Smooth muscle cell (in vitro differentiated cells): ENCODE measurements at regions not wholly inside any gene's neighbourhood (a gene's known extent, or its start where the extent isn't known, plus 50 kb on each side); places are given as distances from the start of the nearest gene placed in this dataset.

Source experiments
- DNase-seq: peaks from one replicate; lab custom pipeline; 2025; ENCODE audit not compliant: unreplicated experiment; lab: John Stamatoyannopoulos, UW
- H2AFZ ChIP-seq: fragments of 200-600 bp; sonication (generic); 2 replicates; pipeline ENCODE4 v1.6.0; 2016; ENCODE audit warnings: antibody characterized with exemption, low read depth, mild to moderate bottlenecking
- H3F3A ChIP-seq: fragments of 200-600 bp; sonication (generic); 2 replicates; pipeline ENCODE4 v1.6.0; 2017; ENCODE audit warnings: antibody characterized with exemption, low read depth
- H3K27ac ChIP-seq: fragments of 200-600 bp; sonication (generic); 2 replicates; pipeline ENCODE4 v1.5.1; 2016; ENCODE audit warnings: low read depth, mild to moderate bottlenecking
- H3K27me3 ChIP-seq: fragments of 200-600 bp; sonication (generic); 2 replicates; pipeline ENCODE4 v1.6.1; 2016; ENCODE audit warnings: low read depth, mild to moderate bottlenecking
- H3K36me3 ChIP-seq: fragments of 200-600 bp; sonication (generic); 2 replicates; pipeline ENCODE4 v1.5.1; 2016; ENCODE audit warnings: low read depth
- H3K4me1 ChIP-seq: fragments of 200-600 bp; sonication (generic); 2 replicates; pipeline ENCODE4 v1.5.1; 2016; ENCODE audit warnings: low read depth
- H3K4me2 ChIP-seq: fragments of 200-600 bp; sonication (generic); 2 replicates; pipeline ENCODE4 v1.6.0; 2016; ENCODE audit warnings: mild to moderate bottlenecking
- H3K4me3 ChIP-seq: fragments of 200-600 bp; sonication (generic); 2 replicates; pipeline ENCODE4 v1.5.1; 2016; ENCODE audit warnings: mild to moderate bottlenecking
- H3K79me2 ChIP-seq: fragments of 200-600 bp; sonication (generic); 2 replicates; pipeline ENCODE4 v1.6.0; 2016; ENCODE audit warnings: low read depth, mild to moderate bottlenecking
- H3K9ac ChIP-seq: fragments of 200-600 bp; sonication (generic); 2 replicates; pipeline ENCODE4 v1.6.0; 2016; ENCODE audit warnings: low read depth
- H3K9me3 ChIP-seq: fragments of 200-600 bp; sonication (generic); replicated peaks from 2 replicates; pipeline ENCODE4 v1.5.1; 2016; ENCODE audit warnings: low read depth
- H4K20me1 ChIP-seq: fragments of 200-600 bp; sonication (generic); 2 replicates; pipeline ENCODE4 v1.6.0; 2016; ENCODE audit warnings: low read depth
- WGBS: methylation state at CpG from one replicate; pipeline ENCODE4 v1.1.7; 2016; ENCODE audit warnings: low lambda C conversion rate; 5-methylcytosine and 5-hydroxymethylcytosine counted together
- TF ChIP-seq, protein P1 (sequence below): fragments of 200-600 bp; sonication (generic); IDR thresholded peaks from 2 replicates; pipeline ENCODE4 v1.5.1; 2017; ENCODE audit warnings: borderline replicate concordance, mild to moderate bottlenecking, antibody characterized with exemption; ENCODE audit not compliant: insufficient read depth, poor library complexity, severe bottlenecking

DNA sequence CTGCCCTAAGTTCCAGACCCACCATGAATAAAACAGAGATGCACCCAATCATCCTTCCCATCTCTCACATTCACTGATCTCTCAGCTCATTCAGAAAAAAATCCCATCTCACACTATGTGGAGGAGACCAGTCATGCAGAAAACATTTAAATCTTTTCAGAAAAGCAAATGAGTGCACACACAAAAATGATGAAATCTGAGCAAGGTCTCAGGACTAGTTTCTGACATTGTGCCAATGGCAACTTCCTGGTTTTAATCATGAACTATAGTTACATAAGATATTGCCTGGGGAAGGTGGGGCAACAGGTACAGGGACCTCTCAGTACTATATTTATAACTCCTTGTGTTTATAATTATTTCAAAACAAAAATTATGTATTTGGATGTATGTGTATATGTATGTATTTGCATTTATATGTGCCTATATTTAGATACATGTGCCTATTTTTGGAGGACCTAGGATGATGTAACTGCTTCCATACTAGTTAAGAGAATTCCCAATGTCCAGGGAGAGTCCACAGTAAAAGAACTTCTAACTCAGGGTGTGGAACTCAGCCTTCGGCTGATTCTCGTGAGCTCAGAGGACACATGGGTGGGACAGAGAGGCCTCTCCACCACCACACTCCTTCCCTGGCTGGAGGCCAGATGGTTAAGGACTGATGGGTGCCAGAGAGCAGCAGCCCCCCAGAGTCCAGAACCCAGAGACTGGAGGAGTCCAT is 71.7 kb upstream of the MAP3K4 start:
- Histone ChIP-seq H2AFZ (no peak overlapping the region), H3K9ac (no peak overlapping the region), H4K20me1 (no peaks in the 10 kb centered on the region), H3K4me1 (no peaks in the 10 kb centered on the region), H3K27ac (no peak overlapping the region), H3K79me2 (no peaks in the 10 kb centered on the region), H3K27me3 (no peaks in the 10 kb centered on the region), H3K9me3 (no peaks in the 10 kb centered on the region), H3K36me3 (no peaks in the 10 kb centered on the region), H3K4me2 (no peak overlapping the region), H3F3A (no peaks in the 10 kb centered on the region), H3K4me3 (no peak overlapping the region)
- TF ChIP-seq, protein P1, sequence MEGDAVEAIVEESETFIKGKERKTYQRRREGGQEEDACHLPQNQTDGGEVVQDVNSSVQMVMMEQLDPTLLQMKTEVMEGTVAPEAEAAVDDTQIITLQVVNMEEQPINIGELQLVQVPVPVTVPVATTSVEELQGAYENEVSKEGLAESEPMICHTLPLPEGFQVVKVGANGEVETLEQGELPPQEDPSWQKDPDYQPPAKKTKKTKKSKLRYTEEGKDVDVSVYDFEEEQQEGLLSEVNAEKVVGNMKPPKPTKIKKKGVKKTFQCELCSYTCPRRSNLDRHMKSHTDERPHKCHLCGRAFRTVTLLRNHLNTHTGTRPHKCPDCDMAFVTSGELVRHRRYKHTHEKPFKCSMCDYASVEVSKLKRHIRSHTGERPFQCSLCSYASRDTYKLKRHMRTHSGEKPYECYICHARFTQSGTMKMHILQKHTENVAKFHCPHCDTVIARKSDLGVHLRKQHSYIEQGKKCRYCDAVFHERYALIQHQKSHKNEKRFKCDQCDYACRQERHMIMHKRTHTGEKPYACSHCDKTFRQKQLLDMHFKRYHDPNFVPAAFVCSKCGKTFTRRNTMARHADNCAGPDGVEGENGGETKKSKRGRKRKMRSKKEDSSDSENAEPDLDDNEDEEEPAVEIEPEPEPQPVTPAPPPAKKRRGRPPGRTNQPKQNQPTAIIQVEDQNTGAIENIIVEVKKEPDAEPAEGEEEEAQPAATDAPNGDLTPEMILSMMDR, result no peak
- DNase-seq, result no peak
- WGBS, result 100% methylated on average over 2 of the region's 2 CpGs

DNA sequence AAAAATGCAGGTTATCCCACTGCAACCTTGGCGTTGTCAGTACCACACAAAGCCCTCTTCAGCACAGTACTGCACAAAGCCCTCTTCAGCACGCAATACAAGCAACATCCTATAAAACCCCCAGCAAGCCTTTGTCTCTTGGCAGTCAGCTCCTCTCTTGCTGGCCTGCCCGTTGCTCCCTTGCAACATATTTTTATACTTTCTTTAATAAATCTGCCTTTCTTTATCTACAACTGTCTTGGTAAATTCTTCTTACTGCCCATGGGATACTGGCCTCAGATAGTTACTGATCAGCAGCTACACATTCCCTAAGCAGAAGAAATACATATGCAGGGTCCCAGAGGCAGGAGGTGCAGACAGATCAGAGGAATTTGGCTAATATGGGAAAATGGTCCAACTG is 70.5 kb upstream of the MAP3K4 start:
- no peaks in the 10 kb centered on the region for H3K4me1 ChIP-seq
- H3F3A ChIP-seq, result no peaks in the 10 kb centered on the region
- no peak overlapping the region for H2AFZ ChIP-seq
- no peak overlapping the region for H3K27ac ChIP-seq
- H3K27me3 ChIP-seq, result no peaks in the 10 kb centered on the region
- H4K20me1 ChIP-seq, result no peaks in the 10 kb centered on the region
- DNase-seq, result no peak
- no peak overlapping the region for H3K9ac ChIP-seq
- no peaks in the 10 kb centered on the region for H3K36me3 ChIP-seq
- TF ChIP-seq, protein P1, result no peak
- H3K9me3 ChIP-seq, result no peaks in the 10 kb centered on the region
- H3K79me2 ChIP-seq, result no peaks in the 10 kb centered on the region
- H3K4me2 ChIP-seq, result no peak overlapping the region
- 93% methylated on average over 3 of the region's 3 CpGs for whole genome bisulfite sequencing
- no peak overlapping the region for H3K4me3 ChIP-seq

DNA sequence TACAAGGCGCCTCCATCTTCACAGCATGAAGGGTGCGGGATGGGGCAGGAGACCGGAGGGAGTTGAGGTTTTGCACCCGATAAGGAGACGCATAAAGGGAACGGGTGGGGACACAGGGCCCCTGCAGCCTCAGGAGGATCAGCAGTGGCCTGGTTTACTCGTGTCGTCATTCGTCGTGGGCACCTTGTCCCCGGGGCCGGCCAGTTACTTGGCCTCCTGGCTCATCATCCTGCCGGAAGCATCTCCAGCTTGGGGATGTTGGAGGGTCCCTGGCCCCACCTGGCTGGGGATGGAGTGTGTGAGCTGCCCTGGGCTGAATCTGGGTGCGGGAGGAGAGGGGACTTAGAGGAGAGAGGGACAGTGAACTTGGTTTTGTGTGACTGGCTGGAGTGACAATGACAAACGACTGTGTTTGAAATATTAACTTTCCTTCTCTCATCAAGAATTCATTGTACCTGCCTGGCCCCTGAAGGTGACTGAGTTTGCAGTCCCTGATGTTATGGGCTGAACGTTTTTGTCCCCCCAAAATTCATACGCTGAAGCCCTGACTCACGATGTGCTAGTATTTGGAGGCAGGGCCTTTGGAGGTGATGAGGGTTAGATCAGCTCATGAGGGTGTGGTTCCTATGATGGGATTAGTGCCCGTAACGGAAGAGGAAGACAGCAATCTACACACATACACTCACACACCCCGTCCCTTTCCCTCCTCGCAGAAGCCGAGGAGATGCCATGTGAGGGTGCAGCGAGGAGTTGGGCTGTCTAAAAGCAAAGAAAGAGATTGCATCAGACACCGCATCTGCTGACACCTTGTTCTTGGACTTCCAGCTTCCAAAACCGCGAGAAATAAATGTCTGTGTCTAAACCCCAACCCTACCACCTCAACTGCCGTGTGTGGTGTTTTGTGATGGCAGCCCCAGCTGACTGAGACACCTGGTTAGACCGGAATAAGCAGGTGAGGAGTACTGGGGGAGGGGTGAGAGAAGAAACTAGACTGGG is 65.0 kb upstream of the MAP3K4 start:
- Histone ChIP-seq H3K27ac (no peak overlapping the region), H3K79me2 (no peaks in the 10 kb centered on the region), H3F3A (peaks cover 5% of the 10 kb centered on the region), H2AFZ (no peak overlapping the region), H3K9me3 (no peaks in the 10 kb centered on the region), H4K20me1 (no peaks in the 10 kb centered on the region), H3K4me3 (no peak overlapping the region), H3K27me3 (no peaks in the 10 kb centered on the region), H3K9ac (no peak overlapping the region), H3K4me2 (no peak overlapping the region), H3K4me1 (peaks cover 6% of the 10 kb centered on the region), H3K36me3 (no peaks in the 10 kb centered on the region)
- WGBS, result 93% methylated on average over 29 of the region's 29 CpGs
- no peak for DNase-seq
- TF ChIP-seq, protein P1, result no peak
